DND-41 (cell line): ENCODE measurements at regions not wholly inside any gene's neighbourhood (a gene's known extent, or its start where the extent isn't known, plus 50 kb on each side); places are given as distances from the start of the nearest gene placed in this dataset.

ENCODE experiments used
- ATAC-seq: fragments of 200-7000 bp; cut with Tn5 transposase; 3 replicates; pipeline ENCODE4 v1.9.1; 2021; ENCODE audit warnings: low read depth; ENCODE audit not compliant: insufficient read depth
- DNase-seq: peaks from one replicate; pipeline ENCODE4 v3.0.0-alpha.2; 2020
- H2AFZ ChIP-seq: 2 replicates; pipeline ENCODE4 v1.6.0; 2012; ENCODE audit warnings: low read depth, low read length
- H3K27ac ChIP-seq: 2 replicates; pipeline ENCODE4 v1.5.1; 2012; ENCODE audit warnings: low read length, inconsistent platforms
- H3K27me3 ChIP-seq: fragments of 200-600 bp; sonication (generic); 2 replicates; pipeline ENCODE4 v1.6.0; 2012; ENCODE audit warnings: low read length, mild to moderate bottlenecking, inconsistent platforms; ENCODE audit not compliant: insufficient read depth, poor library complexity
- H3K36me3 ChIP-seq: 2 replicates; pipeline ENCODE4 v1.5.1; 2012; ENCODE audit warnings: low read length, inconsistent platforms; ENCODE audit not compliant: insufficient read depth
- H3K4me1 ChIP-seq: 2 replicates; pipeline ENCODE4 v1.5.1; 2012; ENCODE audit warnings: mild to moderate bottlenecking, low read length; ENCODE audit not compliant: insufficient read depth
- H3K4me2 ChIP-seq: 2 replicates; pipeline ENCODE4 v1.6.0; 2012; ENCODE audit warnings: mild to moderate bottlenecking, moderate library complexity, low read length, inconsistent platforms; ENCODE audit not compliant: insufficient read depth
- H3K4me3 ChIP-seq, 2 experiments: fragments of 200-600 bp in 1 of 2; shearing (Covaris generic) in 1 of 2; 2 replicates each; pipeline ENCODE4 v1.5.1; 2012 to 2016; ENCODE audit warnings: inconsistent platforms in 2 of 2, low read length in 2 of 2, mild to moderate bottlenecking in 2 of 2, low read depth in 1 of 2, moderate library complexity in 1 of 2
- H3K79me2 ChIP-seq: 2 replicates; pipeline ENCODE4 v1.6.0; 2012; ENCODE audit warnings: low read length, inconsistent platforms; ENCODE audit not compliant: insufficient read depth
- H3K9ac ChIP-seq: 2 replicates; pipeline ENCODE4 v1.6.0; 2012; ENCODE audit warnings: low read depth, mild to moderate bottlenecking, inconsistent platforms, low read length, moderate library complexity
- H3K9me3 ChIP-seq: 2 replicates; pipeline ENCODE4 v1.5.1; 2012; ENCODE audit warnings: low read length, moderate library complexity, mild to moderate bottlenecking, inconsistent platforms; ENCODE audit not compliant: insufficient read depth, severe bottlenecking
- H4K20me1 ChIP-seq: 2 replicates; pipeline ENCODE4 v1.6.0; 2012; ENCODE audit warnings: low read length; ENCODE audit not compliant: insufficient read depth
- EZH2 ChIP-seq: IDR thresholded peaks from 3 replicates; pipeline ENCODE4 v1.6.1; 2012; ENCODE audit warnings: borderline replicate concordance, low read depth, mild to moderate bottlenecking, moderate library complexity, low read length, inconsistent platforms; ENCODE audit not compliant: severe bottlenecking
- TF ChIP-seq, protein P1 (sequence below): IDR thresholded peaks from 2 replicates; pipeline ENCODE4 v1.5.1; 2012; ENCODE audit warnings: borderline replicate concordance, low read length, moderate library complexity, mild to moderate bottlenecking; ENCODE audit not compliant: poor library complexity, severe bottlenecking; ENCODE audit errors: extremely low read depth

DNA sequence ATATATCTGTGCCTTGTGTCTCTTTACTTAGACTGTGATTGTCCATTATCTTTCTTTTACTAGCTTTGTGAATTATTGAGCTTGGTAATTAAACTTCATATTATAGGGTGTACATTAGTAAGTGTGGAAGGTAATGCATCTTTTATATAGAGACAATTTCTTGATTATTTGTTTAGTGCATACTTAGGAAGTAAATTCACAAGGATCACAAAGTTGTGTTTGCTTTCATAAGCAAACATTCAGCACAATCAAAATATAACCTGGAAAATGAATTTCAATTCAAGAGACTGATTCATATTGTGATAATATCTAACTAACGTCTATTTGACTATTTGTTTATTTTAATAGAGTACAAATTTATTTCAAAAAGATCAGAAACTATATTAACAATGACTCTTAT is 749.9 kb upstream of the NUDT12 start:
- no peaks in the 10 kb centered on the region for H3K79me2 ChIP-seq
- no peaks in the 10 kb centered on the region for H4K20me1 ChIP-seq
- H3K4me2 ChIP-seq = no peak overlapping the region
- no peak overlapping the region for H3K9ac ChIP-seq
- H3K36me3 ChIP-seq = no peaks in the 10 kb centered on the region
- no peak for DNase-seq
- ATAC-seq = no peak
- no peaks in the 10 kb centered on the region for H3K4me1 ChIP-seq
- no peak overlapping the region for H3K4me3 ChIP-seq
- no peaks in the 10 kb centered on the region for H3K9me3 ChIP-seq
- H2AFZ ChIP-seq = no peak overlapping the region
- no peak for TF ChIP-seq EZH2
- TF ChIP-seq, protein P1, sequence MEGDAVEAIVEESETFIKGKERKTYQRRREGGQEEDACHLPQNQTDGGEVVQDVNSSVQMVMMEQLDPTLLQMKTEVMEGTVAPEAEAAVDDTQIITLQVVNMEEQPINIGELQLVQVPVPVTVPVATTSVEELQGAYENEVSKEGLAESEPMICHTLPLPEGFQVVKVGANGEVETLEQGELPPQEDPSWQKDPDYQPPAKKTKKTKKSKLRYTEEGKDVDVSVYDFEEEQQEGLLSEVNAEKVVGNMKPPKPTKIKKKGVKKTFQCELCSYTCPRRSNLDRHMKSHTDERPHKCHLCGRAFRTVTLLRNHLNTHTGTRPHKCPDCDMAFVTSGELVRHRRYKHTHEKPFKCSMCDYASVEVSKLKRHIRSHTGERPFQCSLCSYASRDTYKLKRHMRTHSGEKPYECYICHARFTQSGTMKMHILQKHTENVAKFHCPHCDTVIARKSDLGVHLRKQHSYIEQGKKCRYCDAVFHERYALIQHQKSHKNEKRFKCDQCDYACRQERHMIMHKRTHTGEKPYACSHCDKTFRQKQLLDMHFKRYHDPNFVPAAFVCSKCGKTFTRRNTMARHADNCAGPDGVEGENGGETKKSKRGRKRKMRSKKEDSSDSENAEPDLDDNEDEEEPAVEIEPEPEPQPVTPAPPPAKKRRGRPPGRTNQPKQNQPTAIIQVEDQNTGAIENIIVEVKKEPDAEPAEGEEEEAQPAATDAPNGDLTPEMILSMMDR = no peak
- no peak overlapping the region for H3K27ac ChIP-seq
- H3K27me3 ChIP-seq = no peaks in the 10 kb centered on the region

DNA sequence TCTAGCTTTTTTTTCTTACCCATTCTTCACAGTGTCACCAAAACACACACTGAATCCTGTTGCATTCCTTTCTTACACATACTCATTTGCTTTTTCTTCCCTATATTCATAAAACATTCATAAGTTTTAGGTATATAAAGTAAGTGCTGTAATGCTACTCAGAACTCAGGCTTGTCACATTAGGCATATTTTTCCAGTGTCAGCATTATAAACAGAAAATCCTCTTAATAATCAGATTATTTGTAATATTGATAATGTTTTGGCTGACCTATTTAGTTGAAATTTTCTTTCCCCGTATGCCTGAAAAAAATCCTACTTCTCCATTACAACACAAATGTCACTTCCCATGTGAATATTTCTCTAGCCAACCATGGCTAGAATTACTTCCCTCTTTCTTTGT is 743.0 kb upstream of the NUDT12 start:
- H3K27me3 ChIP-seq = no peaks in the 10 kb centered on the region
- no peak overlapping the region for H3K27ac ChIP-seq
- TF ChIP-seq, protein P1 = no peak
- no peak for TF ChIP-seq EZH2
- H3K36me3 ChIP-seq = no peaks in the 10 kb centered on the region
- no peaks in the 10 kb centered on the region for H3K79me2 ChIP-seq
- H3K4me3 ChIP-seq = no peak overlapping the region
- no peaks in the 10 kb centered on the region for H3K9me3 ChIP-seq
- ATAC-seq = no peak
- no peak overlapping the region for H3K9ac ChIP-seq
- no peak overlapping the region for H2AFZ ChIP-seq
- H3K4me1 ChIP-seq = no peaks in the 10 kb centered on the region
- no peak overlapping the region for H3K4me2 ChIP-seq
- H4K20me1 ChIP-seq = no peaks in the 10 kb centered on the region
- DNase-seq = no peak

DNA sequence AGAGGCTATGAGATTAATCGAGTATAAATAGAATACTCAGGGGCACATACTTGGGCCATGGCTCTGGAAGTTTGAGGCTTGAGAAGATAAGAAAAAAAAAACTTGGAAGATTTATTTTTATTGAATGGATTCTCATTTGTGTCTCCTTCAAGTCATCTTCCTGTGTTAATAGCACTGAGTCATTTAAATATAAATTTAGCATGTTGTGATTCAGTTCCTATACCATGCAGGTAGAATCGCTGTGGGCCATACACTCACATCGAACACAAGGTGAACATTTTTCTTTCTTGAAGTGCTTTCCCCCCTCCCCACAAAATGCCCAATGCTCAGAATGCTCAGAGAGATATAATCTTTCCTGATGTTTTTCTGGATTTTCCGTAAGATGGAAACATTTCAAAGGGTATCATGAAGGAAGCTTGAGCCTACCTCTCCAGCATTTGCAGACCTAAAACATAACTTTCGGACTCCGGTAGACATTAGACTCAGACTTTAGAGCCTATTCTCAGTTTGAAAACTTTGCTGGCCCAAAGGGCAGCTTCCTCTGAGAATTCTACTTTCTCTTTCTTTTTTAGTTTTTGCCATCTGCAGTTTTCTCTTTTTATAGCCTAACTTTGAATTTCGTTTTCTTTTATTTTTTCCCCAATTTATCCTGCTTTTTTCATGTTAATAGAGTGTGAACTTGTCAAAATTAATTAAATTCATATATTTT is 737.6 kb upstream of the NUDT12 start:
- H3K27ac ChIP-seq = no peak overlapping the region
- no peaks in the 10 kb centered on the region for H4K20me1 ChIP-seq
- no peaks in the 10 kb centered on the region for H3K79me2 ChIP-seq
- TF ChIP-seq, protein P1 = no peak
- TF ChIP-seq EZH2 = no peak
- no peaks in the 10 kb centered on the region for H3K27me3 ChIP-seq
- no peak overlapping the region for H3K4me3 ChIP-seq
- H2AFZ ChIP-seq = no peak overlapping the region
- H3K36me3 ChIP-seq = no peaks in the 10 kb centered on the region
- H3K4me2 ChIP-seq = no peak overlapping the region
- no peaks in the 10 kb centered on the region for H3K9me3 ChIP-seq
- H3K4me1 ChIP-seq = no peaks in the 10 kb centered on the region
- DNase-seq (no peak), ATAC-seq (no peak)
- H3K9ac ChIP-seq = no peak overlapping the region

DNA sequence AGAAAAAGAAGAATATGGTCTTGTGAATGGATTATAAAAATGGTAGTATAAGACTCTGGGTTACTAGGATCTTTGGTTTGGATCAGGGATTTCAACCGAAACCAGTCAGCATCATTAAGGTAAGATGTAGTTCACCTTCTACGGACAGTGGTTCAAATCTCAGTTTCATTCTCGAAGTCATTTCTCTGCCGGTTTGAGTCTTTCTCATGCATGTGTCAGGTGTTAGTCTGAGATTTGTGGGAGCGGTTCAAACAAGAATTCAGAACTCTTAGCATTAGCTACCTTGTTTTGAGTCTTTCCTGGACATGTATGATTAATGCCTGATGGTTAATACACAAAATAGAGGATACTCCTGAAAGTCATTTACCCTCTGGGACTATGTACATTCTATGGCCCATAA is 735.9 kb upstream of the NUDT12 start:
- H3K4me2 ChIP-seq = no peak overlapping the region
- ATAC-seq (no peak), DNase-seq (no peak)
- no peaks in the 10 kb centered on the region for H3K4me1 ChIP-seq
- no peak overlapping the region for H3K9ac ChIP-seq
- H3K4me3 ChIP-seq = no peak overlapping the region
- H4K20me1 ChIP-seq = no peaks in the 10 kb centered on the region
- H3K79me2 ChIP-seq = no peaks in the 10 kb centered on the region
- H3K36me3 ChIP-seq = no peaks in the 10 kb centered on the region
- no peaks in the 10 kb centered on the region for H3K27me3 ChIP-seq
- no peak overlapping the region for H2AFZ ChIP-seq
- no peak overlapping the region for H3K27ac ChIP-seq
- H3K9me3 ChIP-seq = no peaks in the 10 kb centered on the region
- TF ChIP-seq EZH2 = no peak
- TF ChIP-seq, protein P1 = no peak
